PFSK-1 (cell line): ENCODE measurements at regions not wholly inside any gene's neighbourhood (a gene's known extent, or its start where the extent isn't known, plus 50 kb on each side); places are given as distances from the start of the nearest gene placed in this dataset.

Experiments used
- POLR2AphosphoS5 ChIP-seq: IDR thresholded peaks from 2 replicates; pipeline ENCODE4 v1.6.1; 2012; ENCODE audit warnings: low read depth, mild to moderate bottlenecking, control low read depth, low read length, moderate library complexity
- SIN3A ChIP-seq: IDR thresholded peaks from 2 replicates; pipeline ENCODE4 v1.6.1; 2012; ENCODE audit warnings: mild to moderate bottlenecking, low read length, moderate library complexity, borderline replicate concordance; ENCODE audit not compliant: insufficient read depth
- TAF1 ChIP-seq: IDR thresholded peaks from 2 replicates; pipeline ENCODE4 v1.6.1; 2012; ENCODE audit warnings: low read length, control low read depth, borderline replicate concordance; ENCODE audit not compliant: insufficient read depth
- TF ChIP-seq, protein P1 (sequence below), 2 experiments: IDR thresholded peaks; 2 replicates each; pipeline versions ENCODE4 v1.6.1 to v1.8.0; 2011 to 2012; ENCODE audit warnings: low read depth in 2 of 2, low read length in 2 of 2, control low read depth in 1 of 2, inconsistent platforms in 1 of 2, mild to moderate bottlenecking in 1 of 2, moderate library complexity in 1 of 2; ENCODE audit not compliant: insufficient read depth in 1 of 2

GRCh38 chr2:3113769-3114168, 263.8 kb downstream of the EIPR1 start:
- TF ChIP-seq, protein P1, sequence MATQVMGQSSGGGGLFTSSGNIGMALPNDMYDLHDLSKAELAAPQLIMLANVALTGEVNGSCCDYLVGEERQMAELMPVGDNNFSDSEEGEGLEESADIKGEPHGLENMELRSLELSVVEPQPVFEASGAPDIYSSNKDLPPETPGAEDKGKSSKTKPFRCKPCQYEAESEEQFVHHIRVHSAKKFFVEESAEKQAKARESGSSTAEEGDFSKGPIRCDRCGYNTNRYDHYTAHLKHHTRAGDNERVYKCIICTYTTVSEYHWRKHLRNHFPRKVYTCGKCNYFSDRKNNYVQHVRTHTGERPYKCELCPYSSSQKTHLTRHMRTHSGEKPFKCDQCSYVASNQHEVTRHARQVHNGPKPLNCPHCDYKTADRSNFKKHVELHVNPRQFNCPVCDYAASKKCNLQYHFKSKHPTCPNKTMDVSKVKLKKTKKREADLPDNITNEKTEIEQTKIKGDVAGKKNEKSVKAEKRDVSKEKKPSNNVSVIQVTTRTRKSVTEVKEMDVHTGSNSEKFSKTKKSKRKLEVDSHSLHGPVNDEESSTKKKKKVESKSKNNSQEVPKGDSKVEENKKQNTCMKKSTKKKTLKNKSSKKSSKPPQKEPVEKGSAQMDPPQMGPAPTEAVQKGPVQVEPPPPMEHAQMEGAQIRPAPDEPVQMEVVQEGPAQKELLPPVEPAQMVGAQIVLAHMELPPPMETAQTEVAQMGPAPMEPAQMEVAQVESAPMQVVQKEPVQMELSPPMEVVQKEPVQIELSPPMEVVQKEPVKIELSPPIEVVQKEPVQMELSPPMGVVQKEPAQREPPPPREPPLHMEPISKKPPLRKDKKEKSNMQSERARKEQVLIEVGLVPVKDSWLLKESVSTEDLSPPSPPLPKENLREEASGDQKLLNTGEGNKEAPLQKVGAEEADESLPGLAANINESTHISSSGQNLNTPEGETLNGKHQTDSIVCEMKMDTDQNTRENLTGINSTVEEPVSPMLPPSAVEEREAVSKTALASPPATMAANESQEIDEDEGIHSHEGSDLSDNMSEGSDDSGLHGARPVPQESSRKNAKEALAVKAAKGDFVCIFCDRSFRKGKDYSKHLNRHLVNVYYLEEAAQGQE (IDR thresholded peaks at IDR 0.05; ENCODE audit: insufficient read depth in 1 of 2, low read depth in 2 of 2, low read length in 2 of 2) = no peak
- TF ChIP-seq TAF1 (no peak), SIN3A (no peak), POLR2AphosphoS5 (no peak)
